HUES64 (cell line): ENCODE measurements at regions not wholly inside any gene's neighbourhood (a gene's known extent, or its start where the extent isn't known, plus 50 kb on each side); places are given as distances from the start of the nearest gene placed in this dataset.
"Not testable (repeated sequence)": the region's sequence is repeated elsewhere in the genome, so short reads cannot be mapped to it uniquely, and the experiment has no call there.

Source experiments
- H3K27ac ChIP-seq: 2 replicates; pipeline ENCODE4 v1.7.0; 2013; ENCODE audit warnings: low read depth, low read length, inconsistent platforms
- H3K27me3 ChIP-seq: 2 replicates; pipeline ENCODE4 v1.6.1; 2013; ENCODE audit warnings: mild to moderate bottlenecking, low read length; ENCODE audit not compliant: insufficient read depth
- H3K36me3 ChIP-seq: 2 replicates; pipeline ENCODE4 v1.6.1; 2013; ENCODE audit warnings: mild to moderate bottlenecking, low read length; ENCODE audit not compliant: insufficient read depth
- H3K4me1 ChIP-seq: 2 replicates; pipeline ENCODE4 v1.6.1; 2013; ENCODE audit warnings: mild to moderate bottlenecking, low read length, moderate library complexity; ENCODE audit not compliant: insufficient read depth
- H3K4me3 ChIP-seq: 2 replicates; pipeline ENCODE4 v1.5.1; 2013; ENCODE audit warnings: mild to moderate bottlenecking, low read length, moderate library complexity
- H3K9ac ChIP-seq: 2 replicates; pipeline ENCODE4 v1.6.1; 2013; ENCODE audit warnings: mild to moderate bottlenecking, low read depth, low read length
- H3K9me3 ChIP-seq: 2 replicates; pipeline ENCODE4 v1.6.1; 2013; ENCODE audit warnings: low read depth, low read length; ENCODE audit not compliant: insufficient read depth
- WGBS: fragments of 150-250, 120-280 bp; methylation state at CpG from one replicate; pipeline ENCODE4 v1.1.7; 2013; ENCODE audit warnings: missing lambda C conversion rate; 5-methylcytosine and 5-hydroxymethylcytosine counted together

DNA sequence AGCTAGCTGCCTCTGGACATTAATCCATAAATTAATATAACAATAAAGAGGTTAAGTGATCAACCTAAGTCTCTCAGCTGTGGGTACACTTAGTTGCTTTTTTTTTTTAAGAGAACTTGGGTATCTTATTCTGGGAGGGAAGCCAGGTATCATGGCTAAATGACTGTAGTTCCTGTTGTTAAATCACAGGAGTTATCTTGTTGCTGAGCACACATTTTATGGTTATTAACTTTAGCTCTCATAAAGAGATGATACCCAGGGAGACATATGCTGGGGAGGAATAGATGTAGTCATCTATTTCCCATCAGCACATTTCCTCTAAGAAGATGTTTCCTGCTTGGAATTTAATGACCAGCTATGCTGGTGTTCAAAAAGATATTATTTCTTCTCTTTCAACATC lies 227.8 kb downstream of the PTGER3 start:
- Histone ChIP-seq H3K27me3 (no peaks in the 10 kb centered on the region), H3K9ac (no peak overlapping the region), H3K4me3 (no peak overlapping the region), H3K4me1 (no peaks in the 10 kb centered on the region), H3K9me3 (no peaks in the 10 kb centered on the region), H3K36me3 (no peaks in the 10 kb centered on the region), H3K27ac (no peak overlapping the region)

DNA sequence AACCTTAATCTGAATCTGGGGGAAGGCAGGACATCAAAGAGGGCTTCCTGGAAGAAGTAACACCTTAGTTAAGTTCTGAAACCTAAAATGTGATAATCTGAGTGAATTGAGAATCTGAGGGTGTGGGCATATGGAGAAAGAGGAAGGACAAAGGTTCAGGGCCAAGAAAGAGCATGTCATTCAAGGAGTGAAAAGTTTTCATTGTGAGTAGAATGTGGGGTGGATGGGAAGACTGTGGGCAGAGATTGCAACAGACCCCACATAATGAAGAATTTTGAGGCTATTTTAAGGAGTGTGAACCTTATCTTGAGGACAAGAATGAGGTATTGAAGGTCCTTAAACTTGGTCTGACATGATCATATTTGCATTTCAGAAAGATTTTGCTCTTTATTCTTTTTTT lies 227.2 kb downstream of the PTGER3 start:
- Histone ChIP-seq H3K4me3 (no peak overlapping the region), H3K36me3 (no peaks in the 10 kb centered on the region), H3K9ac (no peak overlapping the region), H3K27me3 (no peaks in the 10 kb centered on the region), H3K4me1 (no peaks in the 10 kb centered on the region), H3K9me3 (no peaks in the 10 kb centered on the region), H3K27ac (no peak overlapping the region)

DNA sequence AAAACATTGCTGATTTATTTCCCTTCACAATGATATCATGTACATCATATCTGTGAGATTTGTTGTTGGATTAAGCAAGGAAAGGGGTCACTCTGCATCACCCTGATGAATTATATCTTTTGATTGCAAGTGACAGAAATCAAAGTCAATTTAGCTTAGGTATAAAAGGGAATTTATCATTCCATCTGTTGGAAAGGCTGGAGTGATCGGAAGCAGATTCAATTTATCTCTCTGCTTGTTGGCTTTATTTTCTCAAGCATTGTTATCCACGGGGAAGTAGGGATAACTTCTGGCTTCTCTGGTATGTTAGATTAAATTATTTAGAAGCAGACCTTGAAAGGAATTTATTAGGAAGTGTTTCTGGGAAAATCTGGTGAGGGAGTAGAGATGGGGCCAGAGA lies 226.6 kb downstream of the PTGER3 start:
- Histone ChIP-seq H3K27me3 (no peaks in the 10 kb centered on the region), H3K4me3 (no peak overlapping the region), H3K36me3 (no peaks in the 10 kb centered on the region), H3K27ac (no peak overlapping the region), H3K9me3 (no peaks in the 10 kb centered on the region), H3K4me1 (no peaks in the 10 kb centered on the region), H3K9ac (no peak overlapping the region)
- WGBS: 50% methylated on average over 2 of the region's 2 CpGs

DNA sequence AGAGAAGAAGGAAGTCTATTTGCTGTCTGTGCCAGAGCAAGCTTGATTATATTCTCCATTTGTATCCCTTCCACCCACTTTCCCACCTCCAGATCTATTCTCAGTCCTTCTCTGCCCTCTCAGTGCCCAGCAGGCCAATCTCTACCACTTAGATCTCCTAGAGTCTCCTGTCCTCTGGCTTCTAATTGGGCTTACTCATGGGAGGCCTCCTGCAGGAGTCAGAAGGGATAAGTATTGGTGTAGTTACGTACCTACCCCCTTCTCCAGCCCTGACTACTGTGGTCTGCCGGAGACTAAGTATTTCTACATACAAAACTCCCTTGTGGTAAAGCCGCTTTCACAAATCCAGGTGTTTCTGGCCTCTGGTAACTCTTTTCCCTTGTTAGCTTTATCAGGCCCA lies 221.2 kb downstream of the PTGER3 start:
- Histone ChIP-seq H3K27me3 (no peaks in the 10 kb centered on the region), H3K9me3 (no peaks in the 10 kb centered on the region), H3K4me3 (no peak overlapping the region), H3K36me3 (no peaks in the 10 kb centered on the region), H3K9ac (no peak overlapping the region), H3K27ac (no peak overlapping the region), H3K4me1 (no peaks in the 10 kb centered on the region)
- WGBS: 95% methylated on average over 3 of the region's 3 CpGs

- Histone ChIP-seq H3K27me3 (no peaks in the 10 kb centered on the region), H3K36me3 (no peaks in the 10 kb centered on the region), H3K4me1 (no peaks in the 10 kb centered on the region), H3K9me3 (no peaks in the 10 kb centered on the region), H3K27ac (no peak overlapping the region), H3K4me3 (no peak overlapping the region), H3K9ac (no peak overlapping the region)
- 98% methylated on average over 3 of the region's 3 CpGs for WGBS
Measured at GRCh38 chr1:70827030-70827429, 220.6 kb downstream of the PTGER3 start.

- no peaks in the 10 kb centered on the region for H3K36me3 ChIP-seq
- H3K4me3 ChIP-seq: no peak overlapping the region
- WGBS: 100% methylated on average over 1 of the region's 1 CpG
- H3K9ac ChIP-seq: no peak overlapping the region
- H3K9me3 ChIP-seq: no peaks in the 10 kb centered on the region
- no peaks in the 10 kb centered on the region for H3K27me3 ChIP-seq
- H3K4me1 ChIP-seq: no peaks in the 10 kb centered on the region
- H3K27ac ChIP-seq: no peak overlapping the region
Measured at GRCh38 chr1:70828177-70828576, 219.4 kb downstream of the PTGER3 start.

DNA sequence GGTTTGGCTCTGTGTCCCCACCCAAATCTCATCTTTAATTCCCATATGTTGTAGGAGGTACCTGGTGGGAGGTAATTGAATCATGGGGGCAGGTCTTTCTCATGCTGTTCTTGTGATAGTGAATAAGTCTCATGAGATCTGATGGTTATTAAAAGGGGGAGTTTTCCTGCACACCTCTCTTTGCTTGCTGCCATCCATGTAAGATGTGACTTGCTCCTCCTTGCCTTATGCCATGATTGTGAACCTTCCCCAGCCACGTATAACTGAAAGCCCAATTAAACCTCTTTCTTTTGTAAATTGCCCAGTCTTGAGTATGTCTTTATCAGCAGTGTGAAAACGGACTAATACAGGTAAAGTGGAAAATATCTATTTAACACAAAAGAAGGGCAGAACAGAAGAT lies 213.3 kb downstream of the PTGER3 start:
- H3K4me3 ChIP-seq, H3K27ac ChIP-seq, H3K9ac ChIP-seq, H3K27me3 ChIP-seq, H3K36me3 ChIP-seq, H3K9me3 ChIP-seq, H3K4me1 ChIP-seq: not testable (repeated sequence)
- 100% methylated on average over 1 of the region's 2 CpGs for WGBS

GRCh38 chr1:70836456-70836855 lies 211.2 kb downstream of the PTGER3 start:
- no peaks in the 10 kb centered on the region for H3K9me3 ChIP-seq
- H3K9ac ChIP-seq: no peak overlapping the region
- no peaks in the 10 kb centered on the region for H3K4me1 ChIP-seq
- H3K27me3 ChIP-seq: no peaks in the 10 kb centered on the region
- no peak overlapping the region for H3K27ac ChIP-seq
- no CpG with 5 or more reads among the region's 1 CpG for WGBS
- no peak overlapping the region for H3K4me3 ChIP-seq
- no peaks in the 10 kb centered on the region for H3K36me3 ChIP-seq

DNA sequence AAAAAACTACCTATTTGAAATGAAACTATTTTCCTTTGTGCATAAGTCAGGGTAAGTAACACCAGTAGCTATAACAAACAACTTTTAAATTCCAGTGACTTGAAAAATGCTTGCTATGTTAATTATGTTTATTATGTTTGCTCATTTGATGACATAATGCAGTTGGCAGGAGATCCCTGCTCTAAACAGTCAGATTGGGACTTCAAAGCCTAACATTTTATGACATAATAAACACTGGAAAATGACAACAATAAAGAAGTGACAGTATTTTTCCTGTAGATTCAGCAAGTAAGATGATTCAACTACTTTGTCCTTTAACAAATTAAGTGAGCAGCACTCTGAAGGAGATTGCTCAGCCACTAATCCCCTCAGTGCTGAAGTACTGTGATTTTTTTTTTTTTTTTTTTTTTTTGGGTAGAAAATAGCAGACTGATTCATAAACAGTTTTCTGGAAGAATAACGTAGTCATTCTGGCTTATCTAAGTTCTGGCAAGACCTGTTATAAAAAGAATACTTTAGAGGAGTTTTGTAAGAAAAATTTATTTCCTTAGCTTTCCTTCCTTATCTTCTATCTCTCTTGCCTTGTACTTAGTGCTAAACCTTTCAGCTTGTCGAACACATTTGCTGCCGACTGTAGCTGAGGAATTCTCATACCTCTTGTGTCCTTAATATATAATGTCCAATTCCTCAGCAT lies 207.2 kb downstream of the PTGER3 start:
- H3K4me1 ChIP-seq: no peaks in the 10 kb centered on the region
- H3K9me3 ChIP-seq: no peaks in the 10 kb centered on the region
- no peaks in the 10 kb centered on the region for H3K36me3 ChIP-seq
- H3K9ac ChIP-seq: no peak overlapping the region
- WGBS: 99% methylated on average over 3 of the region's 3 CpGs
- no peak overlapping the region for H3K27ac ChIP-seq
- H3K27me3 ChIP-seq: no peaks in the 10 kb centered on the region
- H3K4me3 ChIP-seq: no peak overlapping the region

DNA sequence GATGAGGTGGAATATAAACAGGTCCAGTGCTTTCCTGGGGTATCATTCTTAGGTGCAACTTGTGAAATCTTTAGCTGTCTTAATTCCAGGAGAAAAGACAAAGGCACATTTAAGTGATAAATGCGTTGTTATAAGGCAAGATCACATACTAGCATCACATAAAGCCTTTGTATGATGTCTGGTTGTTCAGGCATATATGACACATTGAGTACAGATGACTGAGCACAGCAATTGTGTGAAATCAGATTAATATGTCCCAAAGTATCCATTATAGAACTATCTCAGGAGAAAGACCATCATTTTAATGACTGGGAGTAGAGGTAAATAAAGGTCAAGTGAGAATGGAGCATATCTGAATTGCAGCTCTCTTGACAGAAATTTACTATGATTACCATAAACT lies 205.1 kb downstream of the PTGER3 start:
- Histone ChIP-seq H3K4me1 (peaks cover 8% of the 10 kb centered on the region; the same call in 1 of the 2 replicates), H3K27me3 (no peaks in the 10 kb centered on the region), H3K9me3 (no peaks in the 10 kb centered on the region), H3K4me3 (no peak overlapping the region), H3K36me3 (no peaks in the 10 kb centered on the region), H3K9ac (no peak overlapping the region), H3K27ac (no peak overlapping the region)
- WGBS: 100% methylated on average over 1 of the region's 1 CpG

GRCh38 chr1:70843452-70843851 lies 204.2 kb downstream of the PTGER3 start:
- WGBS: no CpG with 5 or more reads among the region's 1 CpG
- no peak overlapping the region for H3K4me3 ChIP-seq
- no peaks in the 10 kb centered on the region for H3K27me3 ChIP-seq
- no peak overlapping the region for H3K9ac ChIP-seq
- no peak overlapping the region for H3K27ac ChIP-seq
- no peaks in the 10 kb centered on the region for H3K9me3 ChIP-seq
- H3K4me1 ChIP-seq: peaks cover 8% of the 10 kb centered on the region; the same call in 1 of the 2 replicates
- no peaks in the 10 kb centered on the region for H3K36me3 ChIP-seq

- Histone ChIP-seq H3K4me3 (no peak overlapping the region), H3K27ac (no peak overlapping the region), H3K9ac (no peak overlapping the region), H3K9me3 (no peaks in the 10 kb centered on the region), H3K4me1 (peaks cover 8% of the 10 kb centered on the region; the same call in 1 of the 2 replicates), H3K36me3 (no peaks in the 10 kb centered on the region), H3K27me3 (no peaks in the 10 kb centered on the region)
Measured at GRCh38 chr1:70847013-70847412, 200.6 kb downstream of the PTGER3 start.
